GM12891 (cell line): ENCODE measurements at regions not wholly inside any gene's neighbourhood (a gene's known extent, or its start where the extent isn't known, plus 50 kb on each side); places are given as distances from the start of the nearest gene placed in this dataset.

Source experiments
- POLR2A ChIP-seq: IDR thresholded peaks from 2 replicates; pipeline ENCODE4 v1.6.1; 2011; ENCODE audit warnings: low read depth, low read length, control low read depth
- POLR2AphosphoS5 ChIP-seq: IDR thresholded peaks from 2 replicates; pipeline ENCODE4 v1.6.1; 2011; ENCODE audit warnings: low read depth, low read length, control low read depth

DNA sequence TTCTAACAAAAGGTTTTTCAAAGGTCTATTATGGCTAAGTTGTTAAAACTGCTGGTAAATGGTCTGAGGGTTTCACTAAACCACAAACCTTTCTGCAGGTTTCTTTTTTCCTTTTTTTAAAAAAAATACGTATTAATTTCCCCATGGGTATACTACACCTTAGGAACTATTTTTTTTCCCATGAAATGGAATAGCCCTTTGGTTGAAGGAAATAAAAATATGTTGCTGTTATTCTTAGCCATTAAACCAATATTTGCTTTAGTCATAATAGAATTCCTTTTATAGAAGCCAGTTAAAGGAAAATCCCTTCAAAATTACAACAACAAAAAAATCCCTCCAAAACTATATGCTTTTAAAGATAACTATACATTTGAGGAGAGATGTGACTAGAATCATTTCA lies 1303.3 kb downstream of the ROBO2 start:
- TF ChIP-seq POLR2A (no peak), POLR2AphosphoS5 (no peak)
